Thyroid gland (tissue), 4 donors: ENCODE measurements at regions not wholly inside any gene's neighbourhood (a gene's known extent, or its start where the extent isn't known, plus 50 kb on each side); places are given as distances from the start of the nearest gene placed in this dataset.

Source experiments
- CTCF ChIP-seq, 6 experiments: fragments of 200-600 bp in 3 of 6; fragments of 450-650 bp in 3 of 6; sonication (generic) in 3 of 6; IDR thresholded peaks; one replicate each; pipeline ENCODE4 v1.5.1; 2016 to 2019; ENCODE audit warnings: antibody characterized with exemption in 6 of 6, mild to moderate bottlenecking in 2 of 6, inconsistent platforms in 1 of 6, moderate library complexity in 1 of 6
- POLR2A ChIP-seq, 2 donors: fragments of 450-650 bp; IDR thresholded peaks; one replicate each; pipeline ENCODE4 v1.6.1; 2017; ENCODE audit warnings: antibody characterized with exemption in 2 of 2, mild to moderate bottlenecking in 2 of 2, moderate library complexity in 1 of 2

GRCh38 chrX:65596270-65597034, 61.9 kb upstream of the LAS1L start:
- no peak for TF ChIP-seq POLR2A (IDR thresholded peaks at IDR 0.05)
- TF ChIP-seq CTCF (IDR thresholded peaks at IDR 0.05) = no peak
